ENCODE measurements at regions not wholly inside any gene's neighbourhood (a gene's known extent, or its start where the extent isn't known, plus 50 kb on each side); places are given as distances from the start of the nearest gene placed in this dataset.
A peak's percentile ranks its signal among the peaks of the same experiment; 100 is the strongest.

GRCh38 chr6:2507521-2508037 lies 243.1 kb downstream of the MYLK4 start:
- CTCF ChIA-PET: no interaction called here
- peaks cover 0 to 12% (median 6%) of the 10 kb centered on the region in 4 experiments for H3K4me1 ChIP-seq (ENCODE audit: control extremely low read depth in 1 of 4, control insufficient read depth in 4 of 4, insufficient read depth in 4 of 4, low read length in 3 of 4)
- DNase-seq: no peak
- no peaks in the 10 kb centered on the region for H3K36me3 ChIP-seq (ENCODE audit: control insufficient read depth in 4 of 4, insufficient read depth in 4 of 4, low read length in 3 of 4)
- 94% methylated on average over 2 of the region's 3 CpGs for WGBS (ENCODE audit: insufficient coverage)
- H3K4me3 ChIP-seq (ENCODE audit: control insufficient read depth in 1 of 7, extremely low read depth in 1 of 7, insufficient read depth in 4 of 7, low read depth in 2 of 7, low read length in 6 of 7): no peak overlapping the region
- H3K27me3 ChIP-seq (replicated peaks in 2 of 5; ENCODE audit: control insufficient read depth in 4 of 5, insufficient read depth in 5 of 5, low read length in 4 of 5): peaks cover 0 to 22% (median under 1%) of the 10 kb centered on the region in 5 experiments
- H3K9me3 ChIP-seq (ENCODE audit: control extremely low read depth in 1 of 5, control insufficient read depth in 4 of 5, insufficient read depth in 2 of 5, low read depth in 1 of 5, low read length in 4 of 5): no peaks in the 10 kb centered on the region
- POLR2A ChIA-PET: no interaction called here
- no peak overlapping the region for H3K27ac ChIP-seq (ENCODE audit: insufficient read depth in 1 of 2, low read depth in 1 of 2, low read length in 2 of 2, poor library complexity in 1 of 2, severe bottlenecking in 2 of 2)

GRCh38 chr6:2507016-2507415 lies 243.7 kb downstream of the MYLK4 start:
- DNase-seq: no peak
- peaks cover 0 to 12% (median 6%) of the 10 kb centered on the region in 4 experiments for H3K4me1 ChIP-seq (ENCODE audit: control extremely low read depth in 1 of 4, control insufficient read depth in 4 of 4, insufficient read depth in 4 of 4, low read length in 3 of 4)
- H3K27ac ChIP-seq (ENCODE audit: insufficient read depth in 1 of 2, low read depth in 1 of 2, low read length in 2 of 2, poor library complexity in 1 of 2, severe bottlenecking in 2 of 2): no peak overlapping the region
- ChIA-PET CTCF (no interaction called here), POLR2A (no interaction called here)
- no peak overlapping the region for H3K4me3 ChIP-seq (ENCODE audit: control insufficient read depth in 1 of 7, extremely low read depth in 1 of 7, insufficient read depth in 4 of 7, low read depth in 2 of 7, low read length in 6 of 7)
- no peaks in the 10 kb centered on the region for H3K36me3 ChIP-seq (ENCODE audit: control insufficient read depth in 4 of 4, insufficient read depth in 4 of 4, low read length in 3 of 4)
- H3K9me3 ChIP-seq (ENCODE audit: control extremely low read depth in 1 of 5, control insufficient read depth in 4 of 5, insufficient read depth in 2 of 5, low read depth in 1 of 5, low read length in 4 of 5): no peaks in the 10 kb centered on the region
- WGBS (ENCODE audit: insufficient coverage): 100% methylated on average over 1 of the region's 2 CpGs
- H3K27me3 ChIP-seq (replicated peaks in 2 of 5; ENCODE audit: control insufficient read depth in 4 of 5, insufficient read depth in 5 of 5, low read length in 4 of 5): peaks cover 0 to 23% (median 4%) of the 10 kb centered on the region in 5 experiments

- ChIA-PET POLR2A (no interaction called here), CTCF (no interaction called here)
- Histone ChIP-seq H3K4me3 (ENCODE audit: control insufficient read depth in 1 of 7, extremely low read depth in 1 of 7, insufficient read depth in 4 of 7, low read depth in 2 of 7, low read length in 6 of 7) (no peak overlapping the region), H3K9me3 (ENCODE audit: control extremely low read depth in 1 of 5, control insufficient read depth in 4 of 5, insufficient read depth in 2 of 5, low read depth in 1 of 5, low read length in 4 of 5) (no peaks in the 10 kb centered on the region), H3K36me3 (ENCODE audit: control insufficient read depth in 4 of 4, insufficient read depth in 4 of 4, low read length in 3 of 4) (no peaks in the 10 kb centered on the region), H3K27ac (ENCODE audit: insufficient read depth in 1 of 2, low read depth in 1 of 2, low read length in 2 of 2, poor library complexity in 1 of 2, severe bottlenecking in 2 of 2) (no peak overlapping the region), H3K4me1 (ENCODE audit: control extremely low read depth in 1 of 4, control insufficient read depth in 4 of 4, insufficient read depth in 4 of 4, low read length in 3 of 4) (peaks cover 0 to 12% (median 6%) of the 10 kb centered on the region in 4 experiments), H3K27me3 (replicated peaks in 2 of 5; ENCODE audit: control insufficient read depth in 4 of 5, insufficient read depth in 5 of 5, low read length in 4 of 5) (peaks cover 0 to 20% (median 4%) of the 10 kb centered on the region in 5 experiments)
- no peak for DNase-seq
- WGBS (ENCODE audit: insufficient coverage): 68% methylated on average over 9 of the region's 9 CpGs
Observed at GRCh38 chr6:2505624-2506023, 245.1 kb downstream of the MYLK4 start.

GRCh38 chr6:2504495-2505064 lies 246.1 kb downstream of the MYLK4 start:
- 71% methylated on average over 1 of the region's 1 CpG for WGBS (ENCODE audit: insufficient coverage)
- Histone ChIP-seq H3K4me3 (ENCODE audit: control insufficient read depth in 1 of 7, extremely low read depth in 1 of 7, insufficient read depth in 4 of 7, low read depth in 2 of 7, low read length in 6 of 7) (no peak overlapping the region), H3K9me3 (ENCODE audit: control extremely low read depth in 1 of 5, control insufficient read depth in 4 of 5, insufficient read depth in 2 of 5, low read depth in 1 of 5, low read length in 4 of 5) (no peaks in the 10 kb centered on the region), H3K27ac (ENCODE audit: insufficient read depth in 1 of 2, low read depth in 1 of 2, low read length in 2 of 2, poor library complexity in 1 of 2, severe bottlenecking in 2 of 2) (no peak overlapping the region), H3K27me3 (replicated peaks in 2 of 5; ENCODE audit: control insufficient read depth in 4 of 5, insufficient read depth in 5 of 5, low read length in 4 of 5) (peaks cover 0 to 20% (median 4%) of the 10 kb centered on the region in 5 experiments), H3K36me3 (ENCODE audit: control insufficient read depth in 4 of 4, insufficient read depth in 4 of 4, low read length in 3 of 4) (no peaks in the 10 kb centered on the region), H3K4me1 (ENCODE audit: control extremely low read depth in 1 of 4, control insufficient read depth in 4 of 4, insufficient read depth in 4 of 4, low read length in 3 of 4) (peaks cover 0 to 12% (median 6%) of the 10 kb centered on the region in 4 experiments)
- POLR2A ChIA-PET: no interaction called here
- no peak for DNase-seq
- CTCF ChIA-PET: no interaction called here

GRCh38 chr6:2503816-2504494 lies 246.8 kb downstream of the MYLK4 start:
- no peak overlapping the region for H3K27ac ChIP-seq (ENCODE audit: insufficient read depth in 1 of 2, low read depth in 1 of 2, low read length in 2 of 2, poor library complexity in 1 of 2, severe bottlenecking in 2 of 2)
- no peak overlapping the region for H3K4me3 ChIP-seq (ENCODE audit: control insufficient read depth in 1 of 7, extremely low read depth in 1 of 7, insufficient read depth in 4 of 7, low read depth in 2 of 7, low read length in 6 of 7)
- CTCF ChIA-PET: no interaction called here
- POLR2A ChIA-PET: no interaction called here
- peaks cover 0 to 12% (median 6%) of the 10 kb centered on the region in 4 experiments for H3K4me1 ChIP-seq (ENCODE audit: control extremely low read depth in 1 of 4, control insufficient read depth in 4 of 4, insufficient read depth in 4 of 4, low read length in 3 of 4)
- DNase-seq: peak in 1 of 3 donors; percentile 24
- no peaks in the 10 kb centered on the region for H3K36me3 ChIP-seq (ENCODE audit: control insufficient read depth in 4 of 4, insufficient read depth in 4 of 4, low read length in 3 of 4)
- 79% methylated on average over 5 of the region's 5 CpGs for WGBS (ENCODE audit: insufficient coverage)
- no peaks in the 10 kb centered on the region for H3K9me3 ChIP-seq (ENCODE audit: control extremely low read depth in 1 of 5, control insufficient read depth in 4 of 5, insufficient read depth in 2 of 5, low read depth in 1 of 5, low read length in 4 of 5)
- H3K27me3 ChIP-seq (replicated peaks in 2 of 5; ENCODE audit: control insufficient read depth in 4 of 5, insufficient read depth in 5 of 5, low read length in 4 of 5): peaks cover 0 to 18% (median 4%) of the 10 kb centered on the region in 5 experiments

GRCh38 chr6:2502998-2503674 lies 247.6 kb downstream of the MYLK4 start:
- no peaks in the 10 kb centered on the region for H3K9me3 ChIP-seq (ENCODE audit: control extremely low read depth in 1 of 5, control insufficient read depth in 4 of 5, insufficient read depth in 2 of 5, low read depth in 1 of 5, low read length in 4 of 5)
- DNase-seq: no peak
- H3K36me3 ChIP-seq (ENCODE audit: control insufficient read depth in 4 of 4, insufficient read depth in 4 of 4, low read length in 3 of 4): no peaks in the 10 kb centered on the region
- peaks cover 0 to 18% (median 4%) of the 10 kb centered on the region in 5 experiments for H3K27me3 ChIP-seq (replicated peaks in 2 of 5; ENCODE audit: control insufficient read depth in 4 of 5, insufficient read depth in 5 of 5, low read length in 4 of 5)
- 90% methylated on average over 8 of the region's 10 CpGs for WGBS (ENCODE audit: insufficient coverage)
- ChIA-PET CTCF (no interaction called here), POLR2A (no interaction called here)
- no peak overlapping the region for H3K4me3 ChIP-seq (ENCODE audit: control insufficient read depth in 1 of 7, extremely low read depth in 1 of 7, insufficient read depth in 4 of 7, low read depth in 2 of 7, low read length in 6 of 7)
- H3K4me1 ChIP-seq (ENCODE audit: control extremely low read depth in 1 of 4, control insufficient read depth in 4 of 4, insufficient read depth in 4 of 4, low read length in 3 of 4): peaks cover 0 to 11% (median 6%) of the 10 kb centered on the region in 4 experiments
- H3K27ac ChIP-seq (ENCODE audit: insufficient read depth in 1 of 2, low read depth in 1 of 2, low read length in 2 of 2, poor library complexity in 1 of 2, severe bottlenecking in 2 of 2): no peak overlapping the region
